C4-2B (cell line): ENCODE measurements at regions not wholly inside any gene's neighbourhood (a gene's known extent, or its start where the extent isn't known, plus 50 kb on each side); places are given as distances from the start of the nearest gene placed in this dataset.

Source experiments
- H3K27ac ChIP-seq: fragments of 450-650 bp; 2 replicates; pipeline ENCODE4 v1.5.1; 2017
- CTCF ChIP-seq: fragments of 450-650 bp; conservative IDR thresholded peaks from 2 replicates; pipeline ENCODE4 v1.5.1; 2017; ENCODE audit warnings: mild to moderate bottlenecking
- ZFX ChIP-seq: fragments of 450-650 bp; IDR thresholded peaks from 2 replicates; pipeline ENCODE4 v1.6.1; 2017

- H3K27ac ChIP-seq: no peak overlapping the region
- TF ChIP-seq ZFX (no peak), CTCF (no peak)
These were observed 60.2 kb upstream of the ZKSCAN2 start for GRCh38 chr16:25317732-25318316.

DNA sequence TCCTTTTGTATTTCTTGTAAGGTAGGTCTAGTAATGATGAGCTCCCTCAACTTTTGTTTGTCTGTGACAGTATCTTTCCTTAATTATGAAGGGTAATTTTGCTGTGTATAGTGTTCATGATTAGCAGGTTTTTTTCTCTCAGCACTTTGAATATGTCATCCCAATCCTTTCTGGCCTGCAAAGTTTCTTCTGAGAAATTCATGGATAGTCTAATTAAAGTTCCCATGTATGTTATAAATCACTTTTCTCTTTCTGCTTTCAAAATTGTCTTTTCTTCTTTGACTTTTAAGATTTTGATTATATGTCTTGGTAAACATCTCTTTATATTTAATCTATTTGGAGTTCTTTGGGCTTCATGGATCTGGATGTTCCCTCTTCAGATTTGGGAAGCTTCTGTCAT, 54.3 kb upstream of the ZKSCAN2 start:
- H3K27ac ChIP-seq: no peak overlapping the region
- TF ChIP-seq CTCF (no peak), ZFX (no peak)

GRCh38 chr16:25311039-25311438, 53.4 kb upstream of the ZKSCAN2 start:
- TF ChIP-seq CTCF (no peak), ZFX (no peak)
- no peak overlapping the region for H3K27ac ChIP-seq
